ENCODE measurements at regions not wholly inside any gene's neighbourhood (a gene's known extent, or its start where the extent isn't known, plus 50 kb on each side); places are given as distances from the start of the nearest gene placed in this dataset.

GRCh38 chr2:75337016-75337415 is 137.7 kb upstream of the TACR1 start:
- intact Hi-C loops (cut with DNase I) = no loop called here
- DNase-seq (ENCODE audit: missing footprints) = no peak
- ATAC-seq = no peak

GRCh38 chr2:75336451-75336850 is 137.1 kb upstream of the TACR1 start:
- intact Hi-C loops (cut with DNase I) = no loop called here
- ATAC-seq (no peak), DNase-seq (ENCODE audit: missing footprints) (no peak)

- DNase-seq (ENCODE audit: missing footprints) = no peak
- intact Hi-C loops (cut with DNase I) = no loop called here
- no peak for ATAC-seq
Observed at GRCh38 chr2:75334076-75334475, 134.8 kb upstream of the TACR1 start.

GRCh38 chr2:75333646-75334045 is 134.3 kb upstream of the TACR1 start:
- DNase-seq (ENCODE audit: missing footprints) = no peak
- intact Hi-C loops (cut with DNase I) = no loop called here
- no peak for ATAC-seq

GRCh38 chr2:75328156-75328555 is 128.8 kb upstream of the TACR1 start:
- ATAC-seq (no peak), DNase-seq (ENCODE audit: missing footprints) (no peak)
- intact Hi-C loops (cut with DNase I) = no loop called here

- intact Hi-C loops (cut with DNase I) = no loop called here
- DNase-seq (ENCODE audit: missing footprints) = no peak
- no peak for ATAC-seq
Observed at GRCh38 chr2:75327334-75327733, 128.0 kb upstream of the TACR1 start.

- ATAC-seq = no peak
- DNase-seq (ENCODE audit: missing footprints) = no peak
- intact Hi-C loops (cut with DNase I) = no loop called here
Observed at GRCh38 chr2:75326645-75327044, 127.3 kb upstream of the TACR1 start.

GRCh38 chr2:75325594-75325993 is 126.3 kb upstream of the TACR1 start:
- DNase-seq (ENCODE audit: missing footprints) = no peak
- no peak for ATAC-seq
- intact Hi-C loops (cut with DNase I) = no loop called here

- ATAC-seq = no peak
- intact Hi-C loops (cut with DNase I) = no loop called here
- no peak for DNase-seq (ENCODE audit: missing footprints)
Observed at GRCh38 chr2:75324861-75325284, 125.6 kb upstream of the TACR1 start.

- intact Hi-C loops (cut with DNase I) = no loop called here
- DNase-seq (ENCODE audit: missing footprints) (no peak), ATAC-seq (no peak)
Observed at GRCh38 chr2:75324141-75324540, 124.8 kb upstream of the TACR1 start.

- intact Hi-C loops (cut with DNase I) = no loop called here
- no peak for DNase-seq (ENCODE audit: missing footprints)
- no peak for ATAC-seq
Observed at GRCh38 chr2:75321599-75321922, 122.2 kb upstream of the TACR1 start.

GRCh38 chr2:75320898-75321598 is 121.7 kb upstream of the TACR1 start:
- intact Hi-C loops (cut with DNase I) = no loop called here
- DNase-seq (ENCODE audit: missing footprints) = no peak
- ATAC-seq = no peak

GRCh38 chr2:75319951-75320350 is 120.6 kb upstream of the TACR1 start:
- DNase-seq (ENCODE audit: missing footprints) = no peak
- intact Hi-C loops (cut with DNase I) = no loop called here
- no peak for ATAC-seq

- ATAC-seq = no peak
- intact Hi-C loops (cut with DNase I) = no loop called here
- no peak for DNase-seq (ENCODE audit: missing footprints)
Observed at GRCh38 chr2:75317802-75318201, 118.5 kb upstream of the TACR1 start.

GRCh38 chr2:75317316-75317715 is 118.0 kb upstream of the TACR1 start:
- ATAC-seq = no peak
- no peak for DNase-seq (ENCODE audit: missing footprints)
- intact Hi-C loops (cut with DNase I) = no loop called here

GRCh38 chr2:75315436-75315835 is 116.1 kb upstream of the TACR1 start:
- no peak for ATAC-seq
- DNase-seq (ENCODE audit: missing footprints) = no peak
- intact Hi-C loops (cut with DNase I) = no loop called here

- intact Hi-C loops (cut with DNase I) = no loop called here
- DNase-seq (ENCODE audit: missing footprints) (no peak), ATAC-seq (no peak)
Observed at GRCh38 chr2:75311993-75312392, 112.7 kb upstream of the TACR1 start.

- ATAC-seq (no peak), DNase-seq (ENCODE audit: missing footprints) (no peak)
- intact Hi-C loops (cut with DNase I) = no loop called here
Observed at GRCh38 chr2:75311521-75311920, 112.2 kb upstream of the TACR1 start.

- intact Hi-C loops (cut with DNase I) = no loop called here
- DNase-seq (ENCODE audit: missing footprints) (no peak), ATAC-seq (no peak)
Observed at GRCh38 chr2:75310876-75311275, 111.6 kb upstream of the TACR1 start.

- intact Hi-C loops (cut with DNase I) = no loop called here
- no peak for ATAC-seq
- no peak for DNase-seq (ENCODE audit: missing footprints)
Observed at GRCh38 chr2:75309596-75310463, 110.5 kb upstream of the TACR1 start.

GRCh38 chr2:75303227-75303626 is 103.9 kb upstream of the TACR1 start:
- DNase-seq (ENCODE audit: missing footprints) (no peak), ATAC-seq (no peak)
- intact Hi-C loops (cut with DNase I) = no loop called here
